ENCODE measurements at regions not wholly inside any gene's neighbourhood (a gene's known extent, or its start where the extent isn't known, plus 50 kb on each side); places are given as distances from the start of the nearest gene placed in this dataset.

- Histone ChIP-seq H3K27ac (no peak overlapping the region), H3K4me3 (no peak overlapping the region), H3K4me1 (no peaks in the 10 kb centered on the region), H3K9me3 (peaks cover 0 to 7% (median 0%) of the 10 kb centered on the region in 4 donors), H3K36me3 (no peaks in the 10 kb centered on the region), H3K27me3 (no peaks in the 10 kb centered on the region)
- TF ChIP-seq, protein P1, sequence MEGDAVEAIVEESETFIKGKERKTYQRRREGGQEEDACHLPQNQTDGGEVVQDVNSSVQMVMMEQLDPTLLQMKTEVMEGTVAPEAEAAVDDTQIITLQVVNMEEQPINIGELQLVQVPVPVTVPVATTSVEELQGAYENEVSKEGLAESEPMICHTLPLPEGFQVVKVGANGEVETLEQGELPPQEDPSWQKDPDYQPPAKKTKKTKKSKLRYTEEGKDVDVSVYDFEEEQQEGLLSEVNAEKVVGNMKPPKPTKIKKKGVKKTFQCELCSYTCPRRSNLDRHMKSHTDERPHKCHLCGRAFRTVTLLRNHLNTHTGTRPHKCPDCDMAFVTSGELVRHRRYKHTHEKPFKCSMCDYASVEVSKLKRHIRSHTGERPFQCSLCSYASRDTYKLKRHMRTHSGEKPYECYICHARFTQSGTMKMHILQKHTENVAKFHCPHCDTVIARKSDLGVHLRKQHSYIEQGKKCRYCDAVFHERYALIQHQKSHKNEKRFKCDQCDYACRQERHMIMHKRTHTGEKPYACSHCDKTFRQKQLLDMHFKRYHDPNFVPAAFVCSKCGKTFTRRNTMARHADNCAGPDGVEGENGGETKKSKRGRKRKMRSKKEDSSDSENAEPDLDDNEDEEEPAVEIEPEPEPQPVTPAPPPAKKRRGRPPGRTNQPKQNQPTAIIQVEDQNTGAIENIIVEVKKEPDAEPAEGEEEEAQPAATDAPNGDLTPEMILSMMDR (IDR thresholded peaks at IDR 0.05), result no peak
- DNase-seq, result no peak
Observed at GRCh38 chr21:22476214-22476613, 1478.0 kb downstream of the NCAM2 start.

- Histone ChIP-seq H3K36me3 (no peaks in the 10 kb centered on the region), H3K4me3 (no peak overlapping the region), H3K27ac (no peak overlapping the region), H3K9me3 (peaks cover 0 to 7% (median 0%) of the 10 kb centered on the region in 4 donors), H3K4me1 (no peaks in the 10 kb centered on the region), H3K27me3 (no peaks in the 10 kb centered on the region)
- TF ChIP-seq, protein P1 (IDR thresholded peaks at IDR 0.05), result no peak
- TF ChIP-seq POLR2A (IDR thresholded peaks at IDR 0.05), result no peak
- DNase-seq, result no peak
Observed at GRCh38 chr21:22476726-22477646, 1478.8 kb downstream of the NCAM2 start.

DNA sequence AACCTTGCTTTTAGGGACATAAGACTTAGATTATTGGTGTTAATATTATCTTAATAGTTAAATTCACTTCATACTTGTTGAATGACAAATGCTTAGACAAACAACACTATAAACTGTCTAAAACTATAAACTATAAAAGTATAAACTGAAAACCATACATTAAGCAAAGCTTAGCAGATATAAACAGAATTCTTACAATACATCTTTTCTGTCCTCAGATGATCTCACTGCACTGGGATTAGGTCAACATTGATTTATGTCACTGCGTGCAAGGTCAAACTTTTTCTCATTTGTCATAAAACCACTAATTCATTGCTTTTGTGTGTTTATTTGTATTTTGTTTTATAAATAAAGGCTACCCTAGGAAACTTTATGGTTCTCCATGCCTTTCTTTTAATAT, 1491.8 kb downstream of the NCAM2 start:
- no peak overlapping the region for H3K4me3 ChIP-seq
- no peak for DNase-seq
- H3K36me3 ChIP-seq, result no peaks in the 10 kb centered on the region
- no peak overlapping the region for H3K27ac ChIP-seq
- TF ChIP-seq POLR2A (IDR thresholded peaks at IDR 0.05), result no peak
- TF ChIP-seq, protein P1 (IDR thresholded peaks at IDR 0.05), result no peak
- no peaks in the 10 kb centered on the region for H3K27me3 ChIP-seq
- H3K9me3 ChIP-seq, result peaks cover 0 to 2% (median 0%) of the 10 kb centered on the region in 4 donors
- no peaks in the 10 kb centered on the region for H3K4me1 ChIP-seq

- no peak for TF ChIP-seq POLR2A (IDR thresholded peaks at IDR 0.05)
- TF ChIP-seq, protein P1 (IDR thresholded peaks at IDR 0.05), result no peak
- no peak for DNase-seq
- Histone ChIP-seq H3K36me3 (no peaks in the 10 kb centered on the region), H3K27ac (no peak overlapping the region), H3K27me3 (no peaks in the 10 kb centered on the region), H3K4me3 (no peak overlapping the region), H3K9me3 (peaks cover 0 to 2% (median 0%) of the 10 kb centered on the region in 4 donors), H3K4me1 (no peaks in the 10 kb centered on the region)
Observed at GRCh38 chr21:22516230-22516629, 1518.0 kb downstream of the NCAM2 start.

GRCh38 chr21:22535630-22536029, 1537.4 kb downstream of the NCAM2 start:
- no peaks in the 10 kb centered on the region for H3K36me3 ChIP-seq
- H3K27ac ChIP-seq, result no peak overlapping the region
- H3K4me1 ChIP-seq, result no peaks in the 10 kb centered on the region
- no peak for TF ChIP-seq POLR2A (IDR thresholded peaks at IDR 0.05)
- TF ChIP-seq, protein P1 (IDR thresholded peaks at IDR 0.05), result no peak
- DNase-seq, result no peak
- H3K27me3 ChIP-seq, result no peaks in the 10 kb centered on the region
- H3K4me3 ChIP-seq, result no peak overlapping the region
- no peaks in the 10 kb centered on the region for H3K9me3 ChIP-seq

Data from Peyer's patch (tissue), 4 donors.